ENCODE measurements at regions not wholly inside any gene's neighbourhood (a gene's known extent, or its start where the extent isn't known, plus 50 kb on each side); places are given as distances from the start of the nearest gene placed in this dataset.

DNA sequence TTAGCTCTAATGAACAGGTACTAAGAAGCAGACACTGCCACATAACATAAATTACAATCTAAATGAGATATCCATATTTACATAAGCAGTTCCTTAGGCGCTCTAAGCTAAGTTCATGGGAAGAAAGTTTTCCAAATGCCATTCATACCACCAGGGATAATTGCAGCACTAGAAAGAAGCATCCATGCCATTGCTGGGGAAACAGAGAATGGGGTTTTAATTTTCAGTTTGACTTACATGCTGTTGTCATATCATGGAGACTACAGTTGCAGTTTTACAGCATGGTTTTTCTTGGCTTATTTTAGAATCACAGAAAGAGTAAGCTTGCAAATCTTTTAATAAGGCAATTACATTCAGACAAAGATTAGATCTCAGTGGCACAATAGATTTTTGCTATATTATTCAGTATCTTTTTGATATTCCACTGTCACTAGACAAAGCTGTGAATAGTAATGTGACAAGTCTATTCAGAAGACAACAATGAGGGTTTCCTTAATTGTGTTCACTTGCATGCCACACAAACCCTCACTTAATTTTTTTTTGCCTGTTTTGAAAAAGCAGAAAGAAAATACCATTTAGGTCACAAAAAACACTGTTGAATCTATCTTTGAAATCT, 108.4 kb upstream of the ELAVL2 start:
- TF ChIP-seq, protein P1, sequence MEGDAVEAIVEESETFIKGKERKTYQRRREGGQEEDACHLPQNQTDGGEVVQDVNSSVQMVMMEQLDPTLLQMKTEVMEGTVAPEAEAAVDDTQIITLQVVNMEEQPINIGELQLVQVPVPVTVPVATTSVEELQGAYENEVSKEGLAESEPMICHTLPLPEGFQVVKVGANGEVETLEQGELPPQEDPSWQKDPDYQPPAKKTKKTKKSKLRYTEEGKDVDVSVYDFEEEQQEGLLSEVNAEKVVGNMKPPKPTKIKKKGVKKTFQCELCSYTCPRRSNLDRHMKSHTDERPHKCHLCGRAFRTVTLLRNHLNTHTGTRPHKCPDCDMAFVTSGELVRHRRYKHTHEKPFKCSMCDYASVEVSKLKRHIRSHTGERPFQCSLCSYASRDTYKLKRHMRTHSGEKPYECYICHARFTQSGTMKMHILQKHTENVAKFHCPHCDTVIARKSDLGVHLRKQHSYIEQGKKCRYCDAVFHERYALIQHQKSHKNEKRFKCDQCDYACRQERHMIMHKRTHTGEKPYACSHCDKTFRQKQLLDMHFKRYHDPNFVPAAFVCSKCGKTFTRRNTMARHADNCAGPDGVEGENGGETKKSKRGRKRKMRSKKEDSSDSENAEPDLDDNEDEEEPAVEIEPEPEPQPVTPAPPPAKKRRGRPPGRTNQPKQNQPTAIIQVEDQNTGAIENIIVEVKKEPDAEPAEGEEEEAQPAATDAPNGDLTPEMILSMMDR (conservative IDR thresholded peaks at IDR 0.05 in 1 of 2, IDR thresholded peaks at IDR 0.05 in 1 of 2; ENCODE audit: extremely low read depth in 1 of 2, insufficient read depth in 1 of 2, low read depth in 1 of 2, low read length in 2 of 2): no peak
- TF ChIP-seq EZH2 (IDR thresholded peaks at IDR 0.05; ENCODE audit: borderline replicate concordance, low read length): no peak

Data from mammary epithelial cell (primary cell).